ENCODE measurements at regions not wholly inside any gene's neighbourhood (a gene's known extent, or its start where the extent isn't known, plus 50 kb on each side); places are given as distances from the start of the nearest gene placed in this dataset.
"Not testable (repeated sequence)": the region's sequence is repeated elsewhere in the genome, so short reads cannot be mapped to it uniquely, and the experiment has no call there.

DNA sequence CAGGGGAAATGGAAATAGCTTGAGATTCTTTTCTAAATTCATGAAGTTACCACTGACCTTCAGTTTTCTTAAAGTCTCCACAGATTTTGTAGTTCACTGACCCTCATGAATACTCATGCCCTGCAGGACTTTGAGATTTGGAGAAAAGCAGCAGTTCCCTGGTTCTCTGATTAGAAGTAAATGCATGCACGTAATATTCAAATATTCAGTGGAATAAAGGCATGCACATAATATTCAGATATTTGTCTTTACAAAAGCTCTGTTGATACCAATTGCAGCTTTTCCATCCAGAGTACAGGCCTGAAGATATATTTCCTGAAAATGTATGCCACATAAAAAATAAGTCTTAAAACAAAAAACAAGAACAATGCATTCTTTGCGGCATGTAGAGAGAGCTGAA, 219.8 kb downstream of the ADCYAP1 start:
- Mint-ChIP-seq H3K36me3 (no peaks in the 10 kb centered on the region), H3K27ac (no peak overlapping the region), H3K9me3 (peaks cover 0 to 7% of the 10 kb centered on the region in 2 donors)
- ATAC-seq (no peak), DNase-seq (ENCODE audit: low spot score in 2 of 2) (no peak)

GRCh38 chr18:1133541-1133940, 228.9 kb downstream of the ADCYAP1 start:
- no peak for ATAC-seq
- H3K9me3 Mint-ChIP-seq: peaks cover 5 to 13% of the 10 kb centered on the region in 2 donors
- peaks cover 0 to 4% of the 10 kb centered on the region in 2 donors for H3K36me3 Mint-ChIP-seq
- no peak overlapping the region for H3K27ac Mint-ChIP-seq
- DNase-seq (ENCODE audit: low spot score in 2 of 2): no peak

DNA sequence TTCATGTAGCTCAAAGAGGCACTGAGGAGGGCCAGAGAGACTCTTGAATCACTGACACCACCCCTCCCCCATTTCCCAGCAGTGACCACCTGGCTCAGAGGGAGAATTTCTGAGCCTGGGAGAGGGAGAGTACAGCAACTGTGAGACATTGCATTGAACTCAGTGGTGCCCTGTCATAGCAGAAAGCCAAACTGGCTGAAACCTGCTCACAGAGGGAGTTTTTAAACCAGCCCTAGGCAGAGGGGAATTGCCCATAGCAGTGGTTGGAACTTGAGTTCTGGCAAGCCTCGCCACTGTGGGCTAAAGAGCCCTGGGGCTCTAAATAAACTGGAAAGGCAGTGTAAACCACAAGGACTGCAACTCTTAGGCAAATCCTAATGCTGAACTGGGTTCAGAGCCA, 243.1 kb downstream of the ADCYAP1 start:
- ATAC-seq (no peak), DNase-seq (ENCODE audit: low spot score in 2 of 2) (no peak)
- Mint-ChIP-seq H3K27ac (no peak overlapping the region), H3K9me3 (peaks cover 19 to 24% of the 10 kb centered on the region in 2 donors), H3K36me3 (peaks cover 0 to 6% of the 10 kb centered on the region in 2 donors)

DNA sequence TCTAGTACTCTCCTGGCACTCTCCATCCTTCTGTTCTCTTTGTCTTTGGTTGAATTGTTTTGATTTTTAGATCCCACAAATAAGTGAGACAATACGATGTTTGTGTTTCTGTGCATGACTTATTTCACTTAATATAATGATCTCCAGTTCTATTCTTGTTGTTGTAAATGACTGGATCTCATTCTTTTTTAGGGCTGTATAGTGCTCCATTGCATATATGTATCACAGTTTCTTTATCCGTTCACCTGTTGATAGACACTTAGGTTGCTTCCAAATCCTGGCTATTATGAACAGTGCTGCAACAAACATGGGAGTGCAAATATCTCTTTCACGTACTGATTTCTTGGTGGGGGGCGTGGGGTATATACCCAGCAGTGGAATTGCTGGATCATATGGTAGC, 245.0 kb downstream of the ADCYAP1 start:
- no peak overlapping the region for H3K27ac Mint-ChIP-seq
- H3K36me3 Mint-ChIP-seq: no peaks in the 10 kb centered on the region
- H3K9me3 Mint-ChIP-seq: peaks cover 11 to 19% of the 10 kb centered on the region in 2 donors
- no peak for DNase-seq (ENCODE audit: low spot score in 2 of 2)
- no peak for ATAC-seq

DNA sequence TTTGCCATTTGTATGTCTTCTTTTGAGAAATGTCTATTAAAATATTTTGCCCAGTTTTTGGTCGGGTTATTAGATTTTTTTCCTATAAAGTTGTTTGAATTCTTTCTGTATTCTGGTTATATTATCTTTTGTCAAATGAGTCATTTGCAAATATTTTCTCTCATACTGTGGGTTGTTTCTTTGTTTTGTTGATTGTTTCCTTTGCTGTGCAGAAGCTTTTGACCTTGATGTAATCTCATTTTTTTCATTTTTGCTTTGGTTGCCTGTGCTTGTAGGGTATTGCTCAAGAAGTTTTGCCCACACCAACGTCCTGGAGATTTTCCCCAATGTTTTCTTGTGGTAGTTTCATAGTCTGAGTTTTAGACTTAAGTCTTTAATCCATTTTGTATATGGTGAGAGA, 245.7 kb downstream of the ADCYAP1 start:
- peaks cover 11 to 19% of the 10 kb centered on the region in 2 donors for H3K9me3 Mint-ChIP-seq
- H3K36me3 Mint-ChIP-seq: no peaks in the 10 kb centered on the region
- ATAC-seq (no peak), DNase-seq (ENCODE audit: low spot score in 2 of 2) (no peak)
- no peak overlapping the region for H3K27ac Mint-ChIP-seq

- peaks cover 6 to 19% of the 10 kb centered on the region in 2 donors for H3K9me3 Mint-ChIP-seq
- not testable (repeated sequence) for H3K27ac Mint-ChIP-seq; H3K36me3 Mint-ChIP-seq; ATAC-seq; DNase-seq (ENCODE audit: low spot score in 2 of 2)
These were observed 248.3 kb downstream of the ADCYAP1 start for GRCh38 chr18:1152958-1153357.

DNA sequence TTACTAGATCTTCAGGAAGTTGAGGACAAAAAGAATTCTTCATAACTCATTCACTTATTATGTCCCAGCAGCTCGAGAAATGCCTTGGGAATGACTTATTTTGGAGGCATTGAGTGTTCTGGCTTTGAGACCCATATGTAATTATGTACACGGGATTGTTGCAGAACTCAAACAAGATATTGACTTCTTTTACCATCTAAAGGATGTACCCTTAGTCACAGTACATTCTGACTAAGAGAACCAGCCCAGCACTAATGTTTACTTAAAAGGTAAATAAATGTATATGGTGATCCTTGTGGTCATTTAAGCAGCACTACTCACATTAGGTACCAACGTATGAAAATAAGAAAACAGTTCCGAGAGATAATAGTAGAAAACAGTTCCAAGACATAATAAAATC, 268.9 kb downstream of the ADCYAP1 start:
- DNase-seq (ENCODE audit: low spot score in 2 of 2) (no peak), ATAC-seq (no peak)
- Mint-ChIP-seq H3K9me3 (peaks cover 0 to 5% of the 10 kb centered on the region in 2 donors), H3K36me3 (no peaks in the 10 kb centered on the region), H3K27ac (no peak overlapping the region)

DNA sequence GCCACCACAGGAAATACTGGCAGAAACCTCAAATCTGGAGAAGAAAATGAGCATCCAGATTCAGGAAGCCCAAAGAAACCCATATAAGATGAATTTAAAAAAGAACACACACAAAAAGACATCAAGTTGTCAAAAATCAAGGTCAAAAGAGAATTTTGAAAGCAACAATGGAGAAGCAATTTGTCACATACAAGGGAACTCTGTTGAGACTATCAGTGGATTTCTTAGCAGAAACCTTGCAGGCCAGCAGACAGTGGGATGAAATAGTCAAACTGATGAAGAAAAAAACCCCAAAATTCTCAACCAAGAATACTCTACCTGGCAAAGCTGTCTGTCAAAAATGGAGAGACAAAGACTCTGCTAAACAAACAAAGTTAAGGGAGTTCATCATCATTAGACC, 272.6 kb downstream of the ADCYAP1 start:
- ATAC-seq: no peak
- peaks cover 11 to 16% of the 10 kb centered on the region in 2 donors for H3K9me3 Mint-ChIP-seq
- no peak overlapping the region for H3K27ac Mint-ChIP-seq
- H3K36me3 Mint-ChIP-seq: no peaks in the 10 kb centered on the region
- no peak for DNase-seq (ENCODE audit: low spot score in 2 of 2)

DNA sequence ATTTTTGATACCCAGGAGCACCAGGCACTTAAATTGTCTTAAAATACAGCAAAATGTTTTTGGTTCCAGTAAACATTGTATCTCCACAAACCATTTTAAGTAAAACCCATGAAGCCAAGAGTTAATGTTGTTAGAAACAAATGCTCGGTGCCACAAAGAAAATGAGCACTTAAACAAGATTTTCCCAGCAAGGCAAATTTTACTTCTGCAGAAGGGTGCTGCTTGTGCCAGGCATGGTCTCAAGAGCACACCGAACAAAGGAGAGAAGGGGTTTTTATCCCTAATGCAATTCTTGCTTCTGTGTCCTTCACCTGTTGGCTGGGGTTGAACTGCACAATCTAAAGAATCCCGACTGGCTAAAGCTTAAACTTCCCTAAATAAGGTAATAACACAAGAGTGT, 286.7 kb downstream of the ADCYAP1 start:
- ATAC-seq: no peak

GRCh38 chr18:1213126-1213525, 308.5 kb downstream of the ADCYAP1 start:
- no peak for ATAC-seq
- DNase-seq (ENCODE audit: low spot score in 2 of 2): no peak
- peaks cover 17 to 23% of the 10 kb centered on the region in 2 donors for H3K9me3 Mint-ChIP-seq
- H3K36me3 Mint-ChIP-seq: peaks cover 0 to 10% of the 10 kb centered on the region in 2 donors
- H3K27ac Mint-ChIP-seq: no peak overlapping the region

More for the DNA sequence above, 286.7 kb downstream of the ADCYAP1 start:
- no peak overlapping the region for H3K27ac Mint-ChIP-seq
- H3K9me3 Mint-ChIP-seq: peaks cover 8 to 9% of the 10 kb centered on the region in 2 donors
- no peak for DNase-seq (ENCODE audit: low spot score in 2 of 2)
- H3K36me3 Mint-ChIP-seq: no peaks in the 10 kb centered on the region

DNA sequence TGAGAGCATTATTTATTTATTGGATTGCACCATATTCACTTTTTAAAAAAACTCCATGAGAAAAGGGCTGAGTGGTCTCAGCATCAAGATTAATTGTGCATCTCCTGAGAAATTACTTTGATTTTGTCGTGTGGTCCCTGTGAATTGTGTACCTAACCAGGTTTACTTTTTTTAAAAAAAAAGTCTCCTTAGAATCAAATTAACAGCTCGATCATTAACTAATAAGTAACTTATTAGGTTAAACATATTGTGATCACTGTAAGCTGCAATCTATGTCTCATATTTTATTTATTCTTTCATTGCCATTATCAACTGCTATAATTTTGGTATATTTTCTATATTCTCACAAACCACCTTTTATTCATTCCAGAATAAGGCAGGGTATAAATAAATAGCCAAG, 318.2 kb downstream of the ADCYAP1 start:
- Mint-ChIP-seq H3K36me3 (no peaks in the 10 kb centered on the region), H3K9me3 (peaks cover 6 to 13% of the 10 kb centered on the region in 2 donors), H3K27ac (no peak overlapping the region)
- ATAC-seq: no peak
- DNase-seq (ENCODE audit: low spot score in 2 of 2): no peak

DNA sequence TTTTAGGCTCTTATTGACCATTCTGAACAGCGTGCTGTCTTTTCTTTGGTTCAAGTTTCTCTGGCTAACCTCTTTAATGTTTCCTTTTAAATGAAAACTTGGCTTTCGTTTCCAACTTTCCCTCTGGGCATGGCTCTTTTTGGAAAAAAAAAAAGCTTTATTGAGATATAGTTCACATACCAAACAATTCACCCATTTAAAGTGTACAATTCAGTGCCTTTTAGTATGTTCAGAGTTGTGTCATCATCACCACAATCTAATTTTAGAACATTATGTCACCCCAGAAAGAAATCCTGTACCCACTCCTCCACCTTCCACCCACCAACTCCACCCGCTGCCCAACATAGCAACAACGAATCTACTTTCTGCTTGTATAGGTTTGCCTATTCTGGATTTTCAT, 322.4 kb downstream of the ADCYAP1 start:
- no peak for DNase-seq (ENCODE audit: low spot score in 2 of 2)

GRCh38 chr18:1229634-1230033, 325.0 kb downstream of the ADCYAP1 start:
- no peak for ATAC-seq
- DNase-seq (ENCODE audit: low spot score in 2 of 2): no peak
- H3K36me3 Mint-ChIP-seq: peaks cover 11 to 27% of the 10 kb centered on the region in 2 donors
- H3K27ac Mint-ChIP-seq: no peak overlapping the region
- peaks cover 28 to 35% of the 10 kb centered on the region in 2 donors for H3K9me3 Mint-ChIP-seq

More for the DNA sequence above, 322.4 kb downstream of the ADCYAP1 start:
- H3K27ac Mint-ChIP-seq: no peak overlapping the region
- H3K36me3 Mint-ChIP-seq: peaks cover 0 to 6% of the 10 kb centered on the region in 2 donors
- ATAC-seq: no peak
- peaks cover 12 to 25% of the 10 kb centered on the region in 2 donors for H3K9me3 Mint-ChIP-seq

GRCh38 chr18:1232867-1233266, 328.2 kb downstream of the ADCYAP1 start:
- Mint-ChIP-seq H3K36me3 (peaks cover 11 to 33% of the 10 kb centered on the region in 2 donors), H3K27ac (no peak overlapping the region), H3K9me3 (peaks cover 41 to 57% of the 10 kb centered on the region in 2 donors)
- no peak for ATAC-seq
- DNase-seq (ENCODE audit: low spot score in 2 of 2): no peak

DNA sequence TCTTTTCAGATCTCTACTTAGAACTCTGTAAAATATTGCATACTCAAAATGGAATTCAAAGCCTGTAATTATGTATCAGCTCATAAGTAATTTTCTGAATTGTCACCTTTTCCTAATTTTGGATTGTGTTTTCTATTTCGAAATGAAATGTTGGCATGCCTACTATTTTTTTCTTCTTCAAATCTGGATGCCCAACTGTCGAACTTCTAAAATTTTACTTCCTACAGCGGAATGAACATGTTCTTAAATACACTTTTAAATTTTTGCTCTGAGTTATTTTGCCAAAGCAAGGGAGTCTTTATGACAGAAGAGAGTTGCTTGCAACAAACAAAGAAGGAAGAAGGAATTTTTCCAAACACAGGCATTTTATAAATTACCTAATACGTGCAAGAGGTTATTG, 336.0 kb downstream of the ADCYAP1 start:
- Mint-ChIP-seq H3K36me3 (no peaks in the 10 kb centered on the region), H3K9me3 (peaks cover 14 to 21% of the 10 kb centered on the region in 2 donors), H3K27ac (no peak overlapping the region)
- ATAC-seq (no peak), DNase-seq (ENCODE audit: low spot score in 2 of 2) (no peak)

GRCh38 chr18:1244397-1245122, 339.9 kb downstream of the ADCYAP1 start:
- H3K9me3 Mint-ChIP-seq: peaks cover 3 to 6% of the 10 kb centered on the region in 2 donors
- H3K27ac Mint-ChIP-seq: no peak overlapping the region
- no peaks in the 10 kb centered on the region for H3K36me3 Mint-ChIP-seq
- ATAC-seq (no peak), DNase-seq (ENCODE audit: low spot score in 2 of 2) (no peak)

- Mint-ChIP-seq H3K36me3 (no peaks in the 10 kb centered on the region), H3K27ac (no peak overlapping the region), H3K9me3 (peaks cover 0 to 4% of the 10 kb centered on the region in 2 donors)
- DNase-seq (ENCODE audit: low spot score in 2 of 2): no peak
- no peak for ATAC-seq
These were observed 342.2 kb downstream of the ADCYAP1 start for GRCh38 chr18:1246827-1247226.

GRCh38 chr18:1252534-1252933, 347.9 kb downstream of the ADCYAP1 start:
- ATAC-seq (no peak), DNase-seq (ENCODE audit: low spot score in 2 of 2) (no peak)
- H3K36me3 Mint-ChIP-seq: no peaks in the 10 kb centered on the region
- no peak overlapping the region for H3K27ac Mint-ChIP-seq
- H3K9me3 Mint-ChIP-seq: peaks cover 3 to 4% of the 10 kb centered on the region in 2 donors
